Fibroblast of peridontal ligament (primary cell): ENCODE measurements at regions not wholly inside any gene's neighbourhood (a gene's known extent, or its start where the extent isn't known, plus 50 kb on each side); places are given as distances from the start of the nearest gene placed in this dataset.
"Not testable (repeated sequence)": the region's sequence is repeated elsewhere in the genome, so short reads cannot be mapped to it uniquely, and the experiment has no call there.

ENCODE experiments used
- DNase-seq: peaks from one replicate; pipeline ENCODE4 v3.0.0-alpha.2; 2010; ENCODE audit errors: extremely low read depth

- DNase-seq, result peak; percentile 60
Observed at GRCh38 chr10:106078895-106079576, 1085.5 kb downstream of the SORCS1 start.

GRCh38 chr10:106076496-106076895, 1088.0 kb downstream of the SORCS1 start:
- DNase-seq, result no peak

- DNase-seq, result no peak
Observed at GRCh38 chr10:106053061-106053460, 1111.4 kb downstream of the SORCS1 start.

- no peak for DNase-seq
Observed at GRCh38 chr10:106044503-106044902, 1120.0 kb downstream of the SORCS1 start.

- peak; percentile 76 for DNase-seq
Observed at GRCh38 chr10:106043863-106044262, 1120.6 kb downstream of the SORCS1 start.

- DNase-seq, result no peak
Observed at GRCh38 chr10:106038246-106038645, 1126.3 kb downstream of the SORCS1 start.

GRCh38 chr10:106033065-106033464, 1131.4 kb downstream of the SORCS1 start:
- no peak for DNase-seq

- DNase-seq, result no peak
Observed at GRCh38 chr10:106032450-106033002, 1132.0 kb downstream of the SORCS1 start.

GRCh38 chr10:106027240-106027639, 1137.3 kb downstream of the SORCS1 start:
- no peak for DNase-seq

- DNase-seq, result no peak
Observed at GRCh38 chr10:106025208-106025811, 1139.2 kb downstream of the SORCS1 start.

- DNase-seq, result no peak
Observed at GRCh38 chr10:106023329-106023728, 1141.2 kb downstream of the SORCS1 start.

- DNase-seq, result not testable (repeated sequence)
Observed at GRCh38 chr10:106019559-106019958, 1144.9 kb downstream of the SORCS1 start.

GRCh38 chr10:106015369-106016199, 1148.9 kb downstream of the SORCS1 start:
- DNase-seq, result not testable (repeated sequence)

GRCh38 chr10:106011250-106011649, 1153.3 kb downstream of the SORCS1 start:
- DNase-seq, result no peak

GRCh38 chr10:106000721-106001120, 1163.8 kb downstream of the SORCS1 start:
- no peak for DNase-seq

- DNase-seq, result no peak
Observed at GRCh38 chr10:105993609-105994008, 1170.9 kb downstream of the SORCS1 start.

GRCh38 chr10:105992928-105993327, 1171.6 kb downstream of the SORCS1 start:
- DNase-seq, result no peak

GRCh38 chr10:105990529-105990928, 1174.0 kb downstream of the SORCS1 start:
- no peak for DNase-seq

GRCh38 chr10:105989995-105990394, 1174.5 kb downstream of the SORCS1 start:
- DNase-seq, result no peak

- DNase-seq, result no peak
Observed at GRCh38 chr10:105988848-105989247, 1175.7 kb downstream of the SORCS1 start.

GRCh38 chr10:105986912-105987635, 1177.4 kb downstream of the SORCS1 start:
- DNase-seq, result no peak

GRCh38 chr10:105986486-105986885, 1178.0 kb downstream of the SORCS1 start:
- no peak for DNase-seq
